C4-2B (cell line): ENCODE measurements at regions not wholly inside any gene's neighbourhood (a gene's known extent, or its start where the extent isn't known, plus 50 kb on each side); places are given as distances from the start of the nearest gene placed in this dataset.

ENCODE experiments used
- CTCF ChIP-seq: fragments of 450-650 bp; conservative IDR thresholded peaks from 2 replicates; pipeline ENCODE4 v1.5.1; 2017; ENCODE audit warnings: mild to moderate bottlenecking
- ZFX ChIP-seq: fragments of 450-650 bp; IDR thresholded peaks from 2 replicates; pipeline ENCODE4 v1.6.1; 2017

- TF ChIP-seq CTCF, result no peak
- TF ChIP-seq ZFX, result no peak
These were observed 1941.7 kb upstream of the LRRTM1 start for GRCh38 chr2:82246220-82246775.
